Loucy (cell line): ENCODE measurements at regions not wholly inside any gene's neighbourhood (a gene's known extent, or its start where the extent isn't known, plus 50 kb on each side); places are given as distances from the start of the nearest gene placed in this dataset.

Source experiments
- H2AFZ ChIP-seq: fragments of 200-600 bp; sonication (generic); 2 replicates; pipeline ENCODE4 v1.6.0; 2016; ENCODE audit warnings: antibody characterized with exemption, mild to moderate bottlenecking, low read length, moderate library complexity
- H3F3A ChIP-seq: fragments of 200-600 bp; 2 replicates; pipeline ENCODE4 v1.6.0; 2016; ENCODE audit warnings: antibody characterized with exemption, low read depth, mild to moderate bottlenecking
- H3K27me3 ChIP-seq: fragments of 200-600 bp; sonication (generic); 2 replicates; pipeline ENCODE4 v1.6.1; 2014; ENCODE audit warnings: low read length, mild to moderate bottlenecking; ENCODE audit not compliant: insufficient read depth, poor library complexity, severe bottlenecking
- H3K36me3 ChIP-seq: fragments of 200-600 bp; sonication (generic); 2 replicates; pipeline ENCODE4 v1.6.1; 2016; ENCODE audit warnings: low read length; ENCODE audit not compliant: insufficient read depth
- H3K4me1 ChIP-seq: fragments of 200-600 bp; sonication (generic); 2 replicates; pipeline ENCODE4 v1.5.1; 2014; ENCODE audit warnings: low read length, mild to moderate bottlenecking; ENCODE audit not compliant: insufficient read depth, poor library complexity, severe bottlenecking
- H3K4me2 ChIP-seq: fragments of 200-600 bp; sonication (generic); 2 replicates; pipeline ENCODE4 v1.6.0; 2014; ENCODE audit warnings: antibody characterized with exemption, low read length, low read depth, mild to moderate bottlenecking; ENCODE audit not compliant: poor library complexity, severe bottlenecking
- H3K4me3 ChIP-seq: fragments of 200-600 bp; sonication (generic); 2 replicates; pipeline ENCODE4 v1.5.1; 2014; ENCODE audit warnings: low read length, mild to moderate bottlenecking, mixed read lengths; ENCODE audit not compliant: poor library complexity, severe bottlenecking
- H3K79me2 ChIP-seq: fragments of 200-600 bp; sonication (generic); 2 replicates; pipeline ENCODE4 v1.6.1; 2014; ENCODE audit warnings: low read length; ENCODE audit not compliant: insufficient read depth
- H3K9ac ChIP-seq: fragments of 200-600 bp; sonication (generic); 2 replicates; pipeline ENCODE4 v1.6.0; 2014; ENCODE audit warnings: mild to moderate bottlenecking, low read depth, low read length, moderate library complexity; ENCODE audit not compliant: poor library complexity, severe bottlenecking
- H3K9me2 ChIP-seq: fragments of 200-600 bp; sonication (generic); replicated peaks from 2 replicates; pipeline ENCODE4 v1.6.1; 2016; ENCODE audit warnings: low read depth, low read length, mixed read lengths
- H3K9me3 ChIP-seq: fragments of 200-600 bp; sonication (generic); 2 replicates; pipeline ENCODE4 v1.6.1; 2014; ENCODE audit warnings: mild to moderate bottlenecking, antibody characterized with exemption, low read length, low read depth; ENCODE audit not compliant: insufficient read depth
- H4K20me1 ChIP-seq: fragments of 200-600 bp; sonication (generic); 2 replicates; pipeline ENCODE4 v1.6.0; 2014; ENCODE audit warnings: antibody characterized with exemption, low read length, mild to moderate bottlenecking; ENCODE audit not compliant: insufficient read depth, poor library complexity, severe bottlenecking
- EZH2phosphoT487 ChIP-seq: fragments of 200-600 bp; IDR thresholded peaks from 2 replicates; pipeline ENCODE4 v1.6.1; 2018; ENCODE audit warnings: antibody characterized with exemption, mild to moderate bottlenecking, moderate library complexity, borderline replicate concordance
- TF ChIP-seq, protein P1 (sequence below): fragments of 200-600 bp; sonication (generic); conservative IDR thresholded peaks from 2 replicates; pipeline ENCODE4 v1.5.1; 2014; ENCODE audit warnings: mild to moderate bottlenecking, antibody characterized with exemption, low read length

DNA sequence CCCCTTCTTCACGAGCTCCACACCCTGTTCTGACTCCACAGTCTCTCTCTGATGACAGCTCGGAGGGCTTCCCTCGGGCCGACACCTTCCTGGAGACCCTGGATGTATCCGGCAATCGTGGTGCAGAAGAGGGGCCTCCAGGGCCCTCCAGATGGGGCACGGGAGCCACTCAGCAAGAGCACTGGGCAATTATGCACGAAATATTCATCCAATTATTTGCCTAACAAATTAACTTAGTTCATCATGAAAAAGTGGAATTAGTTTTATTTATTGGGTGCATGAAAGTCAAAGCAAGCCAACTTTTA lies 277.3 kb upstream of the HDAC4 start:
- no peaks in the 10 kb centered on the region for H3K27me3 ChIP-seq
- TF ChIP-seq, protein P1, sequence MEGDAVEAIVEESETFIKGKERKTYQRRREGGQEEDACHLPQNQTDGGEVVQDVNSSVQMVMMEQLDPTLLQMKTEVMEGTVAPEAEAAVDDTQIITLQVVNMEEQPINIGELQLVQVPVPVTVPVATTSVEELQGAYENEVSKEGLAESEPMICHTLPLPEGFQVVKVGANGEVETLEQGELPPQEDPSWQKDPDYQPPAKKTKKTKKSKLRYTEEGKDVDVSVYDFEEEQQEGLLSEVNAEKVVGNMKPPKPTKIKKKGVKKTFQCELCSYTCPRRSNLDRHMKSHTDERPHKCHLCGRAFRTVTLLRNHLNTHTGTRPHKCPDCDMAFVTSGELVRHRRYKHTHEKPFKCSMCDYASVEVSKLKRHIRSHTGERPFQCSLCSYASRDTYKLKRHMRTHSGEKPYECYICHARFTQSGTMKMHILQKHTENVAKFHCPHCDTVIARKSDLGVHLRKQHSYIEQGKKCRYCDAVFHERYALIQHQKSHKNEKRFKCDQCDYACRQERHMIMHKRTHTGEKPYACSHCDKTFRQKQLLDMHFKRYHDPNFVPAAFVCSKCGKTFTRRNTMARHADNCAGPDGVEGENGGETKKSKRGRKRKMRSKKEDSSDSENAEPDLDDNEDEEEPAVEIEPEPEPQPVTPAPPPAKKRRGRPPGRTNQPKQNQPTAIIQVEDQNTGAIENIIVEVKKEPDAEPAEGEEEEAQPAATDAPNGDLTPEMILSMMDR, result no peak
- TF ChIP-seq EZH2phosphoT487, result no peak

DNA sequence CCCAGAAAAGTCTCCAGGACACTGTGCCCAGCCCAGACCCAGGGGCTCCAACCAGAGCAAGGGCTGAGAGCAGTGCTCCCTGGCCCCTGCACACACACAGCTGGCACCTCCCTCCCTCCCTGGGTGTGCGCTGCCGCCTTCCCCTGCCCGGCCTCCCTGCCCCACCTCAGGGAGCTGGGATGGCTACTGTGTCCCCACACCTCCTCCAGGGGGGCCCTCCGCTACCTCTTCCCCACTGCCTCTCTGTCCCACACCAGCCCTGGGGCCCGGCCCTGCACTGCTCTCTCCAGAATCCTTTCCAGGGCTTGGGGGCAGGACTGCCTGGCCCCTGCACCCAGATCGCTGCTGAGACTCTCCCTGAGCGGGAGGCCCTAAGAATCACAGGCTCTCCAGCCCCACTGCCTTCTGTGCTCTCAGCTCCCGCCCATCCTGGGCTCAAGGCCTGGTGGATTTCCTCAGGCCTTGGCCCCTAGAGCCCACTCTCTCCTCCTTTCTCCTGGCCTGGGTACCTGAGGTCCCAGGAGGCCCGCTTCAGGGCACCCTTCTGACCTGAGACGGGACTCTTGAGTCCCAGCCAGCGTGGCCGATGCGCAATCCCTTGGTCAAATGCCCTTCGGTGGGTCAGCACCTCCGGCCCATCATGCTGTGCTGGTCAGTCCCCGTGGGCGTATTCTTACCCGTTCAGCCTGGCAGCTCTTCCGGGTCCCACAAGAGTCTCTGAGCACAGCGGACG lies 276.8 kb upstream of the HDAC4 start:
- H3K4me1 ChIP-seq, result no peaks in the 10 kb centered on the region
- H3K4me2 ChIP-seq, result no peak overlapping the region
- H3K79me2 ChIP-seq, result no peaks in the 10 kb centered on the region
- H3K9me2 ChIP-seq, result no peaks in the 10 kb centered on the region
- H3K27me3 ChIP-seq, result no peaks in the 10 kb centered on the region
- TF ChIP-seq, protein P1, result no peak
- no peak for TF ChIP-seq EZH2phosphoT487
- H3K4me3 ChIP-seq, result no peak overlapping the region
- no peaks in the 10 kb centered on the region for H3K9me3 ChIP-seq
- H3K9ac ChIP-seq, result no peak overlapping the region
- H2AFZ ChIP-seq, result no peak overlapping the region
- H3K36me3 ChIP-seq, result no peaks in the 10 kb centered on the region
- no peaks in the 10 kb centered on the region for H3F3A ChIP-seq
- H4K20me1 ChIP-seq, result no peaks in the 10 kb centered on the region

More for the DNA sequence above, 277.3 kb upstream of the HDAC4 start:
- no peak overlapping the region for H3K4me3 ChIP-seq
- no peaks in the 10 kb centered on the region for H3K36me3 ChIP-seq
- H3F3A ChIP-seq, result no peaks in the 10 kb centered on the region
- H3K9ac ChIP-seq, result no peak overlapping the region
- no peaks in the 10 kb centered on the region for H3K4me1 ChIP-seq
- no peak overlapping the region for H2AFZ ChIP-seq
- H4K20me1 ChIP-seq, result no peaks in the 10 kb centered on the region
- no peak overlapping the region for H3K4me2 ChIP-seq
- no peaks in the 10 kb centered on the region for H3K79me2 ChIP-seq
- no peaks in the 10 kb centered on the region; the same call in 1 of the 2 replicates for H3K9me3 ChIP-seq
- no peaks in the 10 kb centered on the region for H3K9me2 ChIP-seq

DNA sequence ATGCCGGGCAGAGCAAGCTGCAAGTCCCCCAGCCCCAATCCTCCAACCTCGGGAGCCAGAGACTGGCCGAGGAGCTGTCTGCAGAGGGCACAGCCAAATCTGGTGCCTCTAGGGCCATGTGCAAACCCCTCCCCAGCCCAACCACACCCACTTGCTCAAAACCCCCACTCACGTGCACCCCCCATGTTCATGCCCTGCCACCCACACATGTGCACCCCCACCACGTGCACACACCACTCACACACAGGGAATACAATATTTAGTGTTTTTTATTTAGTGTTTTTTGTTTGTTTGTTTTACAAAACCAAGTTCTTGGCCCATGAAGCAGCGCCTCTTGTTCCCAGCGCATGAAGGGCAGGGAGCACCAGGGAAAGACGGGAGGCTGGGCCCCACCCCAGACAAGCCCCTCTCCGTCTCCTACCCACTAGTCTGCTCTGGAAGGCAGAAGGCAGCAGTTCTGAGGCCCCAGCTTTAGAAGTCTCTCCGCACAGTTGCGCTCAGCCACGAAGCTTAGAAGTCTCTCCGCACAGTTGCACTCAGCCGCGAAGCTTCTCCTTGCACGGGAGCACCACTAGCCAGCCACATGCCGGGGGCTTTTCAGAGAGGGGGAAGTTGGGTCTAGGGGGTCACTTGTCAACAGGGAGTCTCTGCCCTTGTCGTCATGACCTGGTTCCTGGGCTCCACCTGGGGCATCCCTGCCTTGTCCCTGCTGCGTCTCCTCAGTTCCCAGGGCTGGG lies 276.1 kb upstream of the HDAC4 start:
- Histone ChIP-seq H3K9ac (no peak overlapping the region), H3K4me2 (no peak overlapping the region), H3K79me2 (no peaks in the 10 kb centered on the region), H3K4me1 (no peaks in the 10 kb centered on the region), H3K9me3 (no peaks in the 10 kb centered on the region), H3K4me3 (no peak overlapping the region), H3K9me2 (no peaks in the 10 kb centered on the region), H2AFZ (no peak overlapping the region), H3K27me3 (no peaks in the 10 kb centered on the region), H3K36me3 (no peaks in the 10 kb centered on the region), H3F3A (no peaks in the 10 kb centered on the region), H4K20me1 (no peaks in the 10 kb centered on the region)
- TF ChIP-seq EZH2phosphoT487, result no peak
- TF ChIP-seq, protein P1, result no peak
